ENCODE measurements at regions not wholly inside any gene's neighbourhood (a gene's known extent, or its start where the extent isn't known, plus 50 kb on each side); places are given as distances from the start of the nearest gene placed in this dataset.

- H3K4me3 ChIP-seq (ENCODE audit: low read length): peak overlapping the region; percentile 75
- DNase-seq: no peak
- H3K9ac ChIP-seq (ENCODE audit: extremely low read depth, low read length, poor library complexity, severe bottlenecking): no peak overlapping the region
- no peak overlapping the region for H3K27ac ChIP-seq (ENCODE audit: low read depth, low read length)
- H3K4me3 Mint-ChIP-seq: peak overlapping the region; percentile 79
- 37 to 39% methylated on average over 5 to 12 of the region's 12 CpGs for WGBS, 2 experiments (ENCODE audit: insufficient coverage in 1 of 2, insufficient read length in 1 of 2)
- no peak overlapping the region for H3K27ac Mint-ChIP-seq
- peaks cover 51% of the 10 kb centered on the region for H3K4me1 Mint-ChIP-seq
- TF ChIP-seq CTCF (conservative IDR thresholded peaks at IDR 0.05): no peak
- H3K4me1 ChIP-seq (ENCODE audit: control insufficient read depth, insufficient read depth, low read length): peaks cover 4% of the 10 kb centered on the region
- no peaks in the 10 kb centered on the region for H3K36me3 Mint-ChIP-seq (ENCODE audit: low read depth)
- no peaks in the 10 kb centered on the region for H3K9me3 ChIP-seq (ENCODE audit: control insufficient read depth, low read length)
- no peaks in the 10 kb centered on the region for H3K36me3 ChIP-seq (ENCODE audit: control insufficient read depth, insufficient read depth, low read length)
- H3K27me3 Mint-ChIP-seq (ENCODE audit: insufficient read depth): peaks cover 88% of the 10 kb centered on the region
- peaks cover 72% of the 10 kb centered on the region for H3K27me3 ChIP-seq (ENCODE audit: control insufficient read depth, insufficient read depth, low read length, poor library complexity, severe bottlenecking)
- no peaks in the 10 kb centered on the region for H3K9me3 Mint-ChIP-seq
These were observed 106.5 kb upstream of the KCTD1 start for GRCh38 chr18:26654616-26655524.

DNA sequence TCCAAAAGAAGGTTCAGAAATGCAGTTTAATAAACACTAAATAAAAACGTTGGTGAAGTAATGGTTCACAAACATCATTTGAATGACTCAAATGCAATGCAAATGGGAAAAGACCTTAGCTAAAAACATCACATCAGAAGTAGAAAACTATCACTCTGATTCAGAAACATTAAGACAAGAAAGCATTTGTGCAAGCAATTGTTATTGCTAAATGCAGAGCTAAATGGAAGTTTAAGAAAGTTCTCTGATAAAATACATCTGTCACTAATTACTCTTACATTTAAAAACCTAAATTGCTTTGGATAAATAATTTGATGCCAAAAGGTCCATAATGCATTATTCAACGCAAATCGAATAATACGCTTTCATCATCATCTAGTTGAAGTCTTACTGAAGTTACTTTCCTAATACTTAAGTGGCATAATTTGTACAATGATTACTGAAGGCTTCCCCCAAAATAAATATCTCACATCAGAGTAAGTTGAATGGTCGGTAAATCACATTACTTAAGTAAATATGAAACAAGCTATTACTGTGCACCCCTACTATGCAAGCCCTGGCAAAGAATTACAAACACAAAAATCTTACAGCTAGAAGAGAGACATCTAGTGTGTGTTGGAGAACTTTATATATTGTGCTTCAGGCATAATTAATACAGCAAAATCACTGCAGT lies 105.7 kb upstream of the KCTD1 start:
- no peak for TF ChIP-seq CTCF (conservative IDR thresholded peaks at IDR 0.05)
- Histone ChIP-seq H3K36me3 (ENCODE audit: control insufficient read depth, insufficient read depth, low read length) (no peaks in the 10 kb centered on the region), H3K27ac (ENCODE audit: low read depth, low read length) (no peak overlapping the region), H3K9ac (ENCODE audit: extremely low read depth, low read length, poor library complexity, severe bottlenecking) (no peak overlapping the region), H3K9me3 (ENCODE audit: control insufficient read depth, low read length) (no peaks in the 10 kb centered on the region), H3K4me1 (ENCODE audit: control insufficient read depth, insufficient read depth, low read length) (peaks cover 4% of the 10 kb centered on the region), H3K4me3 (ENCODE audit: low read length) (peak overlapping the region; percentile 75), H3K27me3 (ENCODE audit: control insufficient read depth, insufficient read depth, low read length, poor library complexity, severe bottlenecking) (peaks cover 64% of the 10 kb centered on the region)
- H3K4me3 Mint-ChIP-seq: no peak overlapping the region
- no peak for DNase-seq
- 90% methylated on average over 4 of the region's 5 CpGs; no CpG with 5 or more reads in 1 of the 2 experiments for WGBS, 2 experiments (ENCODE audit: insufficient coverage in 1 of 2, insufficient read length in 1 of 2)
- peaks cover 84% of the 10 kb centered on the region for H3K27me3 Mint-ChIP-seq (ENCODE audit: insufficient read depth)
- no peaks in the 10 kb centered on the region for H3K9me3 Mint-ChIP-seq
- no peak overlapping the region for H3K27ac Mint-ChIP-seq
- H3K4me1 Mint-ChIP-seq: peaks cover 53% of the 10 kb centered on the region
- H3K36me3 Mint-ChIP-seq (ENCODE audit: low read depth): no peaks in the 10 kb centered on the region

- no peak overlapping the region for H3K4me3 Mint-ChIP-seq
- peaks cover 72% of the 10 kb centered on the region for H3K27me3 Mint-ChIP-seq (ENCODE audit: insufficient read depth)
- Histone ChIP-seq H3K27me3 (ENCODE audit: control insufficient read depth, insufficient read depth, low read length, poor library complexity, severe bottlenecking) (peaks cover 48% of the 10 kb centered on the region), H3K9ac (ENCODE audit: extremely low read depth, low read length, poor library complexity, severe bottlenecking) (no peak overlapping the region), H3K9me3 (ENCODE audit: control insufficient read depth, low read length) (no peaks in the 10 kb centered on the region), H3K36me3 (ENCODE audit: control insufficient read depth, insufficient read depth, low read length) (no peaks in the 10 kb centered on the region), H3K27ac (ENCODE audit: low read depth, low read length) (no peak overlapping the region), H3K4me3 (ENCODE audit: low read length) (no peak overlapping the region), H3K4me1 (ENCODE audit: control insufficient read depth, insufficient read depth, low read length) (peaks cover 4% of the 10 kb centered on the region)
- H3K36me3 Mint-ChIP-seq (ENCODE audit: low read depth): no peaks in the 10 kb centered on the region
- H3K27ac Mint-ChIP-seq: no peak overlapping the region
- DNase-seq: no peak
- TF ChIP-seq CTCF (conservative IDR thresholded peaks at IDR 0.05): no peak
- no peaks in the 10 kb centered on the region for H3K9me3 Mint-ChIP-seq
- peaks cover 52% of the 10 kb centered on the region for H3K4me1 Mint-ChIP-seq
- WGBS, 2 experiments (ENCODE audit: insufficient coverage in 1 of 2, insufficient read length in 1 of 2): 84 to 89% methylated on average over 6 of the region's 6 CpGs
These were observed 104.1 kb upstream of the KCTD1 start for GRCh38 chr18:26652501-26652900.
